ENCODE measurements at regions not wholly inside any gene's neighbourhood (a gene's known extent, or its start where the extent isn't known, plus 50 kb on each side); places are given as distances from the start of the nearest gene placed in this dataset.

GRCh38 chr9:75788006-75788634 lies 102.4 kb upstream of the PCSK5 start:
- H2BK15ac ChIP-seq (ENCODE audit: low read depth, low read length): no peak overlapping the region
- no peak for DNase-seq
- ATAC-seq (ENCODE audit: low read depth): no peak
- H2BK120ac ChIP-seq (ENCODE audit: low read depth, low read length): no peak overlapping the region
- ChIA-PET CTCF (no interaction called here), POLR2A (ENCODE audit: unreplicated experiment) (interaction anchor here (0.7 kb wide), 1 partner anchor 1152 kb away, joined by 3 read pairs; no protein-coding TSS in a partner anchor)
- no peaks in the 10 kb centered on the region for H3K9me1 ChIP-seq (ENCODE audit: insufficient read depth, low read length)
- H3K4me3 ChIP-seq (ENCODE audit: insufficient read depth, low read depth, low read length): no peak overlapping the region
- no peaks in the 10 kb centered on the region for H3K36me3 ChIP-seq (ENCODE audit: control insufficient read depth, insufficient read depth, low read length)
- H3K27ac ChIP-seq (ENCODE audit: insufficient read depth, low read length): no peak overlapping the region
- in situ Hi-C loops (cut with MboI; ENCODE audit: low sequenced_read_pairs) (no loop called here), intact Hi-C loops (cut with micrococcal nuclease) (no loop called here), dilution Hi-C loops (cut with HindIII; ENCODE audit: low sequenced_read_pairs, unreplicated experiment) (no loop called here)
- H4K5ac ChIP-seq (ENCODE audit: low read depth, low read length): no peak overlapping the region
- no peak overlapping the region for H2BK5ac ChIP-seq (ENCODE audit: low read depth, low read length, poor library complexity, severe bottlenecking)
- 20% methylated on average over 1 of the region's 3 CpGs; no CpG with 5 or more reads in 1 of the 2 experiments for WGBS, 2 experiments (ENCODE audit: extremely low coverage in 2 of 2, insufficient read length in 1 of 2)
- no peak overlapping the region for H3K14ac ChIP-seq (replicated peaks; ENCODE audit: low read depth, low read length)
- no peak overlapping the region for H3K9ac ChIP-seq (ENCODE audit: low read depth, low read length)
- no peak overlapping the region for H3K4ac ChIP-seq (ENCODE audit: low read depth, low read length)
- no peak overlapping the region for H2AFZ ChIP-seq (replicated peaks; ENCODE audit: low read length, poor library complexity)
- no peaks in the 10 kb centered on the region for H3K9me3 ChIP-seq (ENCODE audit: control insufficient read depth, insufficient read depth, low read length)
- H2AK5ac ChIP-seq (ENCODE audit: low read depth, low read length): no peak overlapping the region
- H4K91ac ChIP-seq (ENCODE audit: insufficient read depth, low read depth, low read length): no peak overlapping the region
- H3K4me2 ChIP-seq (ENCODE audit: low read depth, low read length): no peak overlapping the region
- TF ChIP-seq FOS (IDR thresholded peaks at IDR 0.05; ENCODE audit: low read depth, low read length) (no peak), BHLHE40 (IDR thresholded peaks at IDR 0.05; ENCODE audit: low read depth, low read length) (no peak), NFE2L2 (IDR thresholded peaks at IDR 0.05; ENCODE audit: low read depth, low read length) (no peak), SMC3 (IDR thresholded peaks at IDR 0.05; ENCODE audit: low read depth, low read length) (no peak), CHD1 (IDR thresholded peaks at IDR 0.05; ENCODE audit: low read depth, low read length) (no peak), RFX5 (IDR thresholded peaks at IDR 0.05; ENCODE audit: low read depth, low read length) (no peak), CEBPB (IDR thresholded peaks at IDR 0.05; ENCODE audit: low read depth, low read length) (no peak), MAZ (IDR thresholded peaks at IDR 0.05; ENCODE audit: borderline replicate concordance, low read depth, low read length) (no peak), RCOR1 (IDR thresholded peaks at IDR 0.05; ENCODE audit: insufficient replicate concordance, low read length) (no peak), POLR2A (IDR thresholded peaks at IDR 0.05; ENCODE audit: low read depth, low read length) (no peak), MAFK (IDR thresholded peaks at IDR 0.05; ENCODE audit: low read depth, low read length) (no peak), MXI1 (IDR thresholded peaks at IDR 0.05; ENCODE audit: borderline replicate concordance, low read depth, low read length) (no peak)
- TF ChIP-seq, protein P1, sequence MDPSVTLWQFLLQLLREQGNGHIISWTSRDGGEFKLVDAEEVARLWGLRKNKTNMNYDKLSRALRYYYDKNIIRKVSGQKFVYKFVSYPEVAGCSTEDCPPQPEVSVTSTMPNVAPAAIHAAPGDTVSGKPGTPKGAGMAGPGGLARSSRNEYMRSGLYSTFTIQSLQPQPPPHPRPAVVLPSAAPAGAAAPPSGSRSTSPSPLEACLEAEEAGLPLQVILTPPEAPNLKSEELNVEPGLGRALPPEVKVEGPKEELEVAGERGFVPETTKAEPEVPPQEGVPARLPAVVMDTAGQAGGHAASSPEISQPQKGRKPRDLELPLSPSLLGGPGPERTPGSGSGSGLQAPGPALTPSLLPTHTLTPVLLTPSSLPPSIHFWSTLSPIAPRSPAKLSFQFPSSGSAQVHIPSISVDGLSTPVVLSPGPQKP (IDR thresholded peaks at IDR 0.05; ENCODE audit: borderline replicate concordance, low read depth, low read length): no peak
- TF ChIP-seq, protein P2, sequence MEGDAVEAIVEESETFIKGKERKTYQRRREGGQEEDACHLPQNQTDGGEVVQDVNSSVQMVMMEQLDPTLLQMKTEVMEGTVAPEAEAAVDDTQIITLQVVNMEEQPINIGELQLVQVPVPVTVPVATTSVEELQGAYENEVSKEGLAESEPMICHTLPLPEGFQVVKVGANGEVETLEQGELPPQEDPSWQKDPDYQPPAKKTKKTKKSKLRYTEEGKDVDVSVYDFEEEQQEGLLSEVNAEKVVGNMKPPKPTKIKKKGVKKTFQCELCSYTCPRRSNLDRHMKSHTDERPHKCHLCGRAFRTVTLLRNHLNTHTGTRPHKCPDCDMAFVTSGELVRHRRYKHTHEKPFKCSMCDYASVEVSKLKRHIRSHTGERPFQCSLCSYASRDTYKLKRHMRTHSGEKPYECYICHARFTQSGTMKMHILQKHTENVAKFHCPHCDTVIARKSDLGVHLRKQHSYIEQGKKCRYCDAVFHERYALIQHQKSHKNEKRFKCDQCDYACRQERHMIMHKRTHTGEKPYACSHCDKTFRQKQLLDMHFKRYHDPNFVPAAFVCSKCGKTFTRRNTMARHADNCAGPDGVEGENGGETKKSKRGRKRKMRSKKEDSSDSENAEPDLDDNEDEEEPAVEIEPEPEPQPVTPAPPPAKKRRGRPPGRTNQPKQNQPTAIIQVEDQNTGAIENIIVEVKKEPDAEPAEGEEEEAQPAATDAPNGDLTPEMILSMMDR (conservative IDR thresholded peaks at IDR 0.05; ENCODE audit: low read depth, low read length): no peak
- TF ChIP-seq, protein P3, sequence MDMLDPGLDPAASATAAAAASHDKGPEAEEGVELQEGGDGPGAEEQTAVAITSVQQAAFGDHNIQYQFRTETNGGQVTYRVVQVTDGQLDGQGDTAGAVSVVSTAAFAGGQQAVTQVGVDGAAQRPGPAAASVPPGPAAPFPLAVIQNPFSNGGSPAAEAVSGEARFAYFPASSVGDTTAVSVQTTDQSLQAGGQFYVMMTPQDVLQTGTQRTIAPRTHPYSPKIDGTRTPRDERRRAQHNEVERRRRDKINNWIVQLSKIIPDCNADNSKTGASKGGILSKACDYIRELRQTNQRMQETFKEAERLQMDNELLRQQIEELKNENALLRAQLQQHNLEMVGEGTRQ (IDR thresholded peaks at IDR 0.05; ENCODE audit: low read depth, low read length): no peak
- H2BK20ac ChIP-seq (ENCODE audit: low read depth, low read length): no peak overlapping the region
- H4K8ac ChIP-seq (ENCODE audit: low read depth in 2 of 2, low read length in 2 of 2): no peak overlapping the region
- no peak overlapping the region for H3K18ac ChIP-seq (ENCODE audit: low read depth, low read length)
- BruUV-seq (replicated peaks): no TSS peak
- no peak overlapping the region for H3K56ac ChIP-seq (ENCODE audit: extremely low read depth, insufficient read depth, low read length)
- no peaks in the 10 kb centered on the region for H3K79me1 ChIP-seq (ENCODE audit: low read depth in 1 of 2, low read length in 2 of 2)
- H3K27me3 ChIP-seq (ENCODE audit: control insufficient read depth, insufficient read depth, low read length): no peaks in the 10 kb centered on the region
- no peaks in the 10 kb centered on the region for H4K20me1 ChIP-seq (ENCODE audit: insufficient read depth, low read length)
- H3K4me1 ChIP-seq (ENCODE audit: control insufficient read depth, insufficient read depth, low read length): no peaks in the 10 kb centered on the region
- no peak overlapping the region for H3K23ac ChIP-seq (ENCODE audit: low read depth, low read length)
- H2AK9ac ChIP-seq (replicated peaks; ENCODE audit: low read depth, low read length, poor library complexity): no peak overlapping the region
